Adipose tissue (tissue), 3 donors: ENCODE measurements at regions not wholly inside any gene's neighbourhood (a gene's known extent, or its start where the extent isn't known, plus 50 kb on each side); places are given as distances from the start of the nearest gene placed in this dataset.
"Not testable (repeated sequence)": the region's sequence is repeated elsewhere in the genome, so short reads cannot be mapped to it uniquely, and the experiment has no call there.

Experiments used
- H3K27ac ChIP-seq: one replicate; pipeline ENCODE4 v1.5.1; 2013; ENCODE audit warnings: low read depth, low read length
- WGBS, 3 donors: extraction: QIAGEN DNeasy Blood & Tissue Kit; methylation state at CpG; one replicate each; pipeline ENCODE4 v1.1.7; 2013; 5-methylcytosine and 5-hydroxymethylcytosine counted together
- donor health status: healthy with polysubstance abuse.
- donor health status: Bipolar disorder and iron deficiency.
- donor health status: healthy.

- H3K27ac ChIP-seq, result no peak overlapping the region
- WGBS, 3 donors, result 60 to 71% (median 68%) methylated on average over 3 of the region's 3 CpGs
Measured at GRCh38 chr2:22932288-22932687, 452.7 kb upstream of the KLHL29 start.

GRCh38 chr2:22934747-22935146 is 450.2 kb upstream of the KLHL29 start:
- no peak overlapping the region for H3K27ac ChIP-seq
- 67 to 90% (median 87%) methylated on average over 1 of the region's 1 CpG for WGBS, 3 donors

GRCh38 chr2:22942441-22942840 is 442.5 kb upstream of the KLHL29 start:
- no peak overlapping the region for H3K27ac ChIP-seq
- WGBS, 3 donors, result 82 to 86% (median 85%) methylated on average over 7 of the region's 7 CpGs

GRCh38 chr2:22944143-22944542 is 440.8 kb upstream of the KLHL29 start:
- 78 to 91% (median 88%) methylated on average over 7 of the region's 7 CpGs for WGBS, 3 donors
- no peak overlapping the region for H3K27ac ChIP-seq

GRCh38 chr2:22946553-22946952 is 438.4 kb upstream of the KLHL29 start:
- no peak overlapping the region for H3K27ac ChIP-seq
- 92 to 99% (median 96%) methylated on average over 2 of the region's 2 CpGs for WGBS, 3 donors

GRCh38 chr2:22947741-22948140 is 437.2 kb upstream of the KLHL29 start:
- 77 to 88% (median 87%) methylated on average over 4 of the region's 4 CpGs for WGBS, 3 donors

GRCh38 chr2:22950431-22950830 is 434.5 kb upstream of the KLHL29 start:
- H3K27ac ChIP-seq, result no peak overlapping the region
- 37 to 61% (median 38%) methylated on average over 2 of the region's 2 CpGs for WGBS, 3 donors

More at GRCh38 chr2:22947741-22948140, 437.2 kb upstream of the KLHL29 start:
- H3K27ac ChIP-seq, result no peak overlapping the region

- 54 to 68% (median 68%) methylated on average over 6 of the region's 6 CpGs for WGBS, 3 donors
Measured at GRCh38 chr2:22952656-22953225, 432.2 kb upstream of the KLHL29 start.

GRCh38 chr2:22957446-22957845 is 427.5 kb upstream of the KLHL29 start:
- no peak overlapping the region for H3K27ac ChIP-seq
- WGBS, 3 donors, result 78 to 94% (median 93%) methylated on average over 5 of the region's 5 CpGs

More at GRCh38 chr2:22952656-22953225, 432.2 kb upstream of the KLHL29 start:
- H3K27ac ChIP-seq, result no peak overlapping the region

- WGBS, 3 donors, result 76 to 85% (median 82%) methylated on average over 4 of the region's 4 CpGs
- H3K27ac ChIP-seq, result no peak overlapping the region
Measured at GRCh38 chr2:22958308-22958707, 426.7 kb upstream of the KLHL29 start.

- no peak overlapping the region for H3K27ac ChIP-seq
- WGBS, 3 donors, result 71 to 81% (median 73%) methylated on average over 5 of the region's 5 CpGs
Measured at GRCh38 chr2:22967756-22968155, 417.2 kb upstream of the KLHL29 start.

- WGBS, 3 donors, result 37 to 52% (median 46%) methylated on average over 8 of the region's 8 CpGs
- H3K27ac ChIP-seq, result no peak overlapping the region
Measured at GRCh38 chr2:22970284-22970975, 414.5 kb upstream of the KLHL29 start.

- H3K27ac ChIP-seq, result no peak overlapping the region
- 71 to 80% (median 73%) methylated on average over 2 of the region's 2 CpGs for WGBS, 3 donors
Measured at GRCh38 chr2:22970991-22971390, 414.0 kb upstream of the KLHL29 start.

- H3K27ac ChIP-seq, result no peak overlapping the region
- 56 to 75% (median 70%) methylated on average over 1 of the region's 1 CpG for WGBS, 3 donors
Measured at GRCh38 chr2:22981785-22982184, 403.2 kb upstream of the KLHL29 start.

GRCh38 chr2:22984152-22984551 is 400.8 kb upstream of the KLHL29 start:
- 91 to 97% (median 92%) methylated on average over 5 to 20 of the region's 25 CpGs for WGBS, 3 donors

GRCh38 chr2:22990246-22990645 is 394.7 kb upstream of the KLHL29 start:
- 44 to 59% (median 50%) methylated on average over 3 of the region's 3 CpGs for WGBS, 3 donors

More at GRCh38 chr2:22984152-22984551, 400.8 kb upstream of the KLHL29 start:
- H3K27ac ChIP-seq, result not testable (repeated sequence)

GRCh38 chr2:22991844-22992243 is 393.1 kb upstream of the KLHL29 start:
- H3K27ac ChIP-seq, result no peak overlapping the region
- 65 to 89% (median 89%) methylated on average over 3 of the region's 3 CpGs for WGBS, 3 donors

More at GRCh38 chr2:22990246-22990645, 394.7 kb upstream of the KLHL29 start:
- H3K27ac ChIP-seq, result no peak overlapping the region

GRCh38 chr2:22992441-22992840 is 392.5 kb upstream of the KLHL29 start:
- WGBS, 3 donors, result 39 to 79% (median 74%) methylated on average over 2 of the region's 2 CpGs
- no peak overlapping the region for H3K27ac ChIP-seq

GRCh38 chr2:22993250-22993649 is 391.7 kb upstream of the KLHL29 start:
- H3K27ac ChIP-seq, result no peak overlapping the region
- WGBS, 3 donors, result 64 to 68% (median 65%) methylated on average over 1 of the region's 1 CpG

GRCh38 chr2:22995576-22995975 is 389.4 kb upstream of the KLHL29 start:
- WGBS, 3 donors, result 84 to 91% (median 86%) methylated on average over 3 of the region's 3 CpGs
- H3K27ac ChIP-seq, result no peak overlapping the region
